GM18870 (cell line): ENCODE measurements at regions not wholly inside any gene's neighbourhood (a gene's known extent, or its start where the extent isn't known, plus 50 kb on each side); places are given as distances from the start of the nearest gene placed in this dataset.
"Not testable (repeated sequence)": the region's sequence is repeated elsewhere in the genome, so short reads cannot be mapped to it uniquely, and the experiment has no call there.

ENCODE experiments used
- ATAC-seq: cut with Tn5 transposase; IDR thresholded peaks from one replicate; pipeline ENCODE4 v1.9.1; 2021; ENCODE audit warnings: moderate library complexity; ENCODE audit not compliant: unreplicated experiment

DNA sequence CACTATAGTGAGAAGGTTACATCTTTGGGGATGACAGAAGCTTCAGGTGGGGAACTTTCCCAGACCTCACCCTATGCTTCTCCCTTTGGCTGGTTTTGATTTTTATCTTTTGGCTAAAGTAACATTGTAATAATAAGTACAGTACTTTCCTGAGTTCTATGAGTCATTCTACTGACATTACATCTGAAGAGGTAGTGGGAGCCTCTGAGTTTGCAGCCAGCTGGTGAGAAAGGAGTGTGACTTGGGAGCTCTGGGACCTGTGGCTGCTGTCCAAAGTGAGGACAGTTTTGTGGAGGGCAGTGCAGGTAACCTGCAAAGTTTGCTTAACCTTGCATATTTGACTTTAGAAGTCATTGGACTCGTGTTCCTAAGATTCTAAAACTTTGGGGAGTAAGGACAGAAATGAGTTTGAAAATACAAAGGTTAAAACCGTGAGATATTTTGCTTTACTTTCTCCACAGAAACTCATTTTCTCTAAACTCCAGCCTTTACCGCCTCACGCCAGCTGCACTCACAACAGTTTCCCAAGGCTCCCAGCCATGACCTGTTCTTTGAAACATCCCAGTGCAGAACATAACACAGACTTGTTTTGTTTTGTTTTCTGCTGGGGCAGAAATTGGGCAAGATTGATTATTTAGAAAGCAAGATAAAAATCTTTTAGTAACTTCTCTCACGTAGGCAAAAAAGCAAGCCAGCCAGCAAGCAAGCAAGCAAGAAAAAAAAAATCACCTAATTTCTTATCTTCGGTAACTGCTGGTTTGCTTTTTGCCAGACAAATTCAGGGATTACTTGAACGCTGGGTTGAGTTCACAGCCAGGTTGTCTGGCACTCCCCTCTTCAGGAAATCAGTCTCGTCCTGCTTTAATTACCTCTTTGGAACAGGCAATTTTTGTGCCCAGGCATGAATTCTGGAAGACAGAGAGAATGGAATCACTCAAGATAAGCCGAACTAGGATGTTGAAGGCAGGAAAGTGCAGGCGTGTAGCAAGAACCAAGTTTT is 478.3 kb upstream of the ISX start:
- no peak for ATAC-seq

DNA sequence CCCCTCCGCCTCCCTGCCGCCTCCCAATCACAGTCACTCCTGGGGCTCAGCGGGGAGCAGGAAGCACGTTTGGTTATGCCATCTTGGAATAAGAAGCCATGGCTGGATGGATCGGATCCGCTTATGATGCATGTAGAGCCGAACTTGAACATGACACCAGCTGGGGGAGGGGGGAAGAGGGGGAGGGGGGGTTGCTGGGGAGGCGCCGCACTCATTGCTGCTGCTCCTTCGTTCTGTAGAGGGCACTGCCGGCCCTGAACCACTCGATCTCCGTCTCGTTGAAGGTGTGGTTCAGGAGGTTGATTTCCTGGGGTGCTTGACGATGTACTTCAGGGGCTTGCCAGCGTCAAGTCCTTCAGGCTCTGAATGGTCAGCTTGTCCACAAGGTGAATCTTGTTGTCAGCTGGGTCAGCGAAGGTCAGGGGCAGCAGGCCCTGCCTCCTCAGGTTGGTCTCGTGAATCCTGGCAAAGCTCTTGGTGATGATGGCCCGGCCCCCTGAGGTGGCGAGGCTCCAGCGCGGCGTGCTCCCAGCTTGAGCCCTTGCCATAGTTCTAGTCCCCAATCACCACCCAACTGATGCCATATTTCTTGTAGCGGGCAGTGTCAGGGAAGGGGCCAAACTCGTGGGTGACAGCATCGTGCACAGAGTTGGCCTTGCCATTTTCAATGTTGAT is 476.9 kb upstream of the ISX start:
- ATAC-seq = no peak

DNA sequence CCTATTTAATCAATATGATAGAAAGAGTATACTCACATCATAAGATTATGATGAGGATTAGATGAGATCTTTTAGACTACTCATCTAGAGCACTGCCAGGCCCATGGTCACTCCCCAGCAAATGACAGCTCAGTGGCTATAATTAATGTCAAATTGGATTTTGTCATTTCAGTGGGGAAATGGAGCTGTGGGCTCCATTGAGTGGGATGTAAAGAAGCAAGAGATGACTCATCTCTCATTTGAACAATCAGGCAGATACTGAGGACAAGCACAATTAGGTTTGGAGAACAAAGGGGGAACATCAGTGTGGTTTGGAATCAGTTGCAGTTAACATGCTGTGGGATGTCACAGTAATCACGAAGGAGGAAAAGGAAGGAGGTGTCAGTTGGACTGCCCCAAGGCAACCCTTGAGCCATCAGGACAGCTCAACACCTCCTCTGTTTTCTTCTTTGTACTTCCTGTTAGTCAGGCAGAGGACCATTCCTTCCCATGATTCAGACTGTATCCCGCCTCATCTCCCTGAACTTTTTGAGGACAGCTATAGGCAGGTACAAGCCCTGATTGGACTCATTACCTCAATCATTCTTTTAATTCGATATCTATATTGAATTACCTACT is 473.7 kb upstream of the ISX start:
- no peak for ATAC-seq

DNA sequence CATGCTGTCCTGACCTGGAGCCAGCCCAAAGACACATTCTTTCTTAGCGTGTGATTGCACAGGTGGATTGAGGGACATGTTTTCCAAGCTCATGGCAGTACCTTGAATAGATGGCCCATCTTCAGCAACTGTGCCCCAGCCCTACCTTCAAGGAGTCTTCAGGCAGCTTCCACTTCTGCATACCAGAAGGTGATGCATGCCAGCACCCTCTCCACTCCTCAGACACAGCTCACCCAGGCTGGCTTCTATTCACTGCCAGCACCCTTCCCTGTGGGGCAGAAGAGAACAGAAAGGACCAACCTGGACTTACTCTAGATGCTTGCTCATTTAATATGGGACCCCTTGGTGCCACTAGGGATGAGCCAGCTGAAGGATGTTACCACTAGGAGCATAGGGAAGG is 466.4 kb upstream of the ISX start:
- ATAC-seq = no peak

DNA sequence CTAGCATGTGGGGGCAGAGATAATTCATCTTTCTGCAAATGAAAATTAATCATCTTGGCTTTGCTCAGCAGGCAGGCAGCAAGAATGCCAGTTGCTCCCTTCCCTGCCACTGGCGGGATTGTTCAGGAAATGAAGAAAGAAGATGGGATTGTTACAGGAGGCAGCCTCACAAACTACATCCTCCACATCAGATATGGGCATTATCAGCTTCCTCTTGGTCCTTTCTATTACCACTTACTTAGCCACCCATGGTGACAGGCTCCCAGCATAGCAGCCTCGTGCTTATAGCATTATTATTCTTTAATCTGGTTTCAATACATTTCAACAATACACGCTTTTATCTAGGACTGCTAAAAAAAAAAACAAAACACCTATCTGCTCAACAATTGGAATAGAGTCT is 461.6 kb upstream of the ISX start:
- no peak for ATAC-seq

GRCh38 chr22:34608106-34608505 is 457.9 kb upstream of the ISX start:
- ATAC-seq = no peak

GRCh38 chr22:34608540-34609115 is 457.3 kb upstream of the ISX start:
- ATAC-seq = no peak

DNA sequence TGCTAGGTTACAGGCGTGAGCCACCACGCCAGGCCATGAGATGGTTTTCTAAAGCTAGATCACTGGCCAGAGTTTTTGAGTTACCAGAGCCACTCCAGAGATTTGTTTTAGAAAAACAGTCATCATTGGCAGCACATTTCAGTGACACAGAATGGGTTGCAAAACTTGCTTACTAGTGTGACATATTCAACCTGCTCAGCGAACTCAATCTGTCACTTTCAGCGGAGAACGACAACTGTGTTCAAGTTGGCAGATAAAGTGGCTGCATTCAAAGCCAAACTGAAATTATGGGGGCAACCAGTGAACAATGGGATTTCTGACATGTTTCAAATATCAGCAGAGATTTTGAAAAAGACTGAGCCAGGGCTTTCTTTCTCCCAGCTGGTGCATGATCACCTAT is 456.3 kb upstream of the ISX start:
- ATAC-seq = no peak

DNA sequence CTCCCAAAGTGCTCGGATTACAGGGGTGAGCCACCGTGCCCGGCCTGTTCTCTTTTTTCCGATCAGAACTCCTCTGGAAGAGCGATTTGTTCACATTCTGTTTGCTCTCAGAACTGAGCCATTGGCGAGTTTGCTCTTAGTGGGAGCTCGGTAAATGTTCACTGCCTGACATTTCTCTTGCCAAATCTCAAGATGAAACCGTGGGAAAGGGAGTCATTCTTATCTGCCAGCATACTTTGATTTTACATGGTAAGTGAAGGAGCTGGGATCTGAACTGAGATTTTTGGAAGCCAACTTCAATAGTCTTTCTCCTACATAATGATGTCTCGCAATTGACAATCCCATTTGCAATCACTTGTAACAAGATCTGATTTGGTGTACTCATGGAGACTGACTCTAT is 445.8 kb upstream of the ISX start:
- no peak for ATAC-seq

- no peak for ATAC-seq
These were observed 445.1 kb upstream of the ISX start for GRCh38 chr22:34620832-34621231.

GRCh38 chr22:34622602-34623001 is 443.4 kb upstream of the ISX start:
- no peak for ATAC-seq

GRCh38 chr22:34623580-34623979 is 442.4 kb upstream of the ISX start:
- ATAC-seq = no peak

GRCh38 chr22:34625892-34626291 is 440.1 kb upstream of the ISX start:
- not testable (repeated sequence) for ATAC-seq

DNA sequence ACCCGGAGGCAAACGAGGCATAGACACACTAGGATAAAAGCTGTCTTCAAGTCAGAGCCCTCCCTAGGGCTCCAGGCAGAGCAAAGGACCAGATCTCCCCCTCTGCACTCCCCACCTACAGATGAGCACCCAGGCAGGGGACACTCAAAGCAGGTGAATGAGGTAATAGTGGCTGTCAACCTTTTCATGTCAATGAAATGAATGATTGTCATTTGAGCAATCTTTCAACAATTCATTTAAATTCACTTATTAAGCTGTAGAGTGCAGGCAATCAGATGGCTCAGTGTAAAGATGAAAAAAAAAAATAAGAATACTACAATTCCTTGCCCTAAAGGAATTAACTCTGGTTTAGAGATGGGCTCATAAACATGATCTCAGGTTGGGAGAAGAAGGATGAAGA is 427.8 kb upstream of the ISX start:
- no peak for ATAC-seq

GRCh38 chr22:34639911-34640310 is 426.0 kb upstream of the ISX start:
- no peak for ATAC-seq

GRCh38 chr22:34645375-34645774 is 420.6 kb upstream of the ISX start:
- ATAC-seq = no peak

DNA sequence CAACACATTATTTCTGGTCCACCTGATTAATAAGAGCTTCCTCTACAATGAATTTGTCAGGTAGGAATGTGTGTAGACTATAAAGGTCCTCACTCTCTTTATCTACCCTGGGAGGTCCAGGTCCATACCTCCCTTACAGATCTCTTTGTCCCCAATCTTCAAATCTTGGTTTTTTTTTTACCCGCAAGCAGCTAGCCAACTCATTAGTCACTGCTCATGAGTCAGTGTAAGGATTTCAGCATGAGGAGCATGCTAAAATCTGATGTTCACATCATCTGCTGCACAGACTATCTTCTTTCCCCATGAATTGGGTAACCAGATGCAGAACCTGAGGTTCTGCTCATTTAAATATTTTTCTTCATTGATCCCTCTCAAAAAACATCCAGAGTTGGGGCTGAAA is 397.0 kb upstream of the ISX start:
- no peak for ATAC-seq

DNA sequence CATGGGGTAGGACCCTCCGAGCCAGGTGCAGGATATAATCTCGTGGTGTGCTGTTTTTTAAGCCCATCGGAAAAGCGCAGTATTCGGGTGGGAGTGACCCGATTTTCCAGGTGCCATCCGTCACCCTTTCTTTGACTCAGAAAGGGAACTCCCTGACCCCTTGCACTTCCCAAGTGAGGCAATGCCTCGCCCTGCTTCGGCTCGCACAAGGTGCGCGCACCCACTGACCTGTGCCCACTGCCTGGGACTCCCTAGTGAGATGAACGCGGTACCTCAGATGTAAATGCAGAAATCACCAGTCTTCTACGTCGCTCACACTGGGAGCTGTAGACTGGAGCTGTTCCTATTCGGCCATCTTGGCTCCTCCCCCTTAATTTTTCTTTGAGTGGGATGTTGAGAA is 382.9 kb upstream of the ISX start:
- not testable (repeated sequence) for ATAC-seq

- ATAC-seq = not testable (repeated sequence)
These were observed 381.7 kb upstream of the ISX start for GRCh38 chr22:34684278-34684677.

DNA sequence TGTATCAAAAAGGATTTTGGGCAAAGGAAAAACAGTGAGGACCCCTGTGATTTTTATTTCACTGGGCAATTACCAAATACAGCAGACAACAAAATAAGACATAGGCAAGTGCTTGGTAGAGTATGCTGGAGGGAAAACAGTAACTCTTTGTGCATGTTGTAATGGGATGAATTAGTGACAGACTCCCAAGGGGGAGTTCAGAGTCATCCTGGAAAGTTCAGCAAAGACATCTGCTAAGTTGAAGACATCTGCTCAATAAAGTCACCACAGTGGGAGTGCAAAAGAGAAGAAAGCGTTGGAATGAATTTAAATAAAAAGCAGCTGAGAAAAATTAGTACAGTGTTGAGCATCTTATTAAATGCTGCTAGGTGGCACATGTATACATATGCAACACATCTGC is 378.8 kb upstream of the ISX start:
- no peak for ATAC-seq

- no peak for ATAC-seq
These were observed 377.1 kb upstream of the ISX start for GRCh38 chr22:34688825-34689224.
